H1 (cell line): ENCODE measurements at regions not wholly inside any gene's neighbourhood (a gene's known extent, or its start where the extent isn't known, plus 50 kb on each side); places are given as distances from the start of the nearest gene placed in this dataset.

Experiments used
- CTCF ChIA-PET: fragments of 300-600 bp; sonication (Branson Sonifier 250); formaldehyde crosslinking; loops from one replicate; lab custom pipeline; 2021; ENCODE audit not compliant: partially characterized antibody; lab: Charles Lee
- POLR2A ChIA-PET: fragments of 300-600 bp; sonication (Branson Sonifier 250); formaldehyde crosslinking; loops from one replicate; lab custom pipeline; 2021; ENCODE audit warnings: inconsistent platforms; ENCODE audit not compliant: partially characterized antibody; lab: Charles Lee
- DNase-seq, 2 experiments: peaks; one replicate each; pipeline versions ENCODE4 v3.0.0 to v3.0.0-alpha.2; 2010 to 2022; ENCODE audit warnings: low spot score in 2 of 2, low read depth in 1 of 2, mixed read lengths in 1 of 2
- FAIRE-seq: peaks from 2 replicates; lab custom pipeline; 2011; peaks lifted over from hg19 to GRCh38; lab: Jason Lieb, UNC
- H2AFZ ChIP-seq: 2 replicates; pipeline ENCODE4 v1.8.1; 2012; ENCODE audit warnings: low read length, inconsistent platforms
- H2AK5ac ChIP-seq: 2 replicates; pipeline ENCODE4 v1.6.1; 2013; ENCODE audit warnings: low read depth, low read length
- H2BK120ac ChIP-seq: replicated peaks from 2 replicates; pipeline ENCODE3; 2013; ENCODE audit warnings: low read depth, low read length, inconsistent platforms
- H2BK12ac ChIP-seq: 2 replicates; pipeline ENCODE4 v1.6.1; 2013; ENCODE audit warnings: low read depth, low read length
- H2BK15ac ChIP-seq: 2 replicates; pipeline ENCODE4 v1.6.1; 2013; ENCODE audit warnings: low read length
- H2BK20ac ChIP-seq: 2 replicates; pipeline ENCODE4 v1.6.1; 2013; ENCODE audit warnings: low read length
- H2BK5ac ChIP-seq: 2 replicates; pipeline ENCODE4 v1.6.1; 2013; ENCODE audit warnings: low read depth, low read length
- H3K14ac ChIP-seq: 2 replicates; pipeline ENCODE4 v1.6.1; 2013; ENCODE audit warnings: inconsistent platforms; ENCODE audit not compliant: insufficient read length
- H3K18ac ChIP-seq: 2 replicates; pipeline ENCODE4 v1.6.1; 2013; ENCODE audit warnings: low read length; ENCODE audit errors: extremely low read depth
- H3K23ac ChIP-seq: 2 replicates; pipeline ENCODE4 v1.6.1; 2013; ENCODE audit warnings: inconsistent platforms; ENCODE audit not compliant: insufficient read length
- H3K23me2 ChIP-seq: 2 replicates; pipeline ENCODE4 v1.6.1; 2013; ENCODE audit warnings: low read depth, low read length
- H3K27ac ChIP-seq: 2 replicates; pipeline ENCODE4 v1.6.1; 2011; ENCODE audit warnings: low read depth, low read length, inconsistent platforms
- H3K27me3 ChIP-seq, 4 experiments: replicated peaks in 1 of 4; 1 replicate in 1 of 4; 2 replicates in 3 of 4; pipeline versions ENCODE4 v1.6.1 to v1.8.1; 2011 to 2013; ENCODE audit warnings: low read length in 3 of 4, mild to moderate bottlenecking in 3 of 4, inconsistent platforms in 2 of 4, mixed read lengths in 2 of 4, moderate library complexity in 1 of 4; ENCODE audit not compliant: control insufficient read depth in 3 of 4, insufficient read depth in 3 of 4; ENCODE audit errors: extremely low read depth in 1 of 4
- H3K36me3 ChIP-seq, 4 experiments: 2 replicates each; pipeline versions ENCODE4 v1.6.1 to v1.8.1; 2011 to 2013; ENCODE audit warnings: mild to moderate bottlenecking in 4 of 4, low read length in 3 of 4, moderate library complexity in 2 of 4, control low read depth in 1 of 4, inconsistent platforms in 1 of 4; ENCODE audit not compliant: insufficient read depth in 4 of 4, control insufficient read depth in 2 of 4
- H3K4ac ChIP-seq: replicated peaks from 2 replicates; pipeline ENCODE3; 2013; ENCODE audit warnings: low read length, low read depth, mixed read lengths, inconsistent platforms; ENCODE audit not compliant: insufficient read length
- H3K4me1 ChIP-seq, 4 experiments: replicated peaks in 1 of 4; 1 replicate in 1 of 4; 2 replicates in 3 of 4; pipeline versions ENCODE4 v1.6.1 to v1.8.1; 2011 to 2013; ENCODE audit warnings: low read length in 3 of 4, inconsistent platforms in 2 of 4, mixed read lengths in 1 of 4; ENCODE audit not compliant: insufficient read depth in 4 of 4, control insufficient read depth in 3 of 4
- H3K4me2 ChIP-seq, 2 experiments: 2 replicates each; pipeline versions ENCODE4 v1.6.1 to v1.8.1; 2011 to 2013; ENCODE audit warnings: low read depth in 2 of 2, low read length in 2 of 2, control low read depth in 1 of 2, inconsistent platforms in 1 of 2, mild to moderate bottlenecking in 1 of 2; ENCODE audit not compliant: insufficient read depth in 1 of 2
- H3K4me3 ChIP-seq, 4 experiments: fragments of 200-600, 300-600 bp in 1 of 4; sonication (generic), shearing (Covaris generic), sonication (Bioruptor Twin) in 1 of 4; 2 replicates each; pipeline versions ENCODE4 v1.5.1 to v1.8.1; 2011 to 2016; ENCODE audit warnings: low read length in 4 of 4, low read depth in 3 of 4, control low read depth in 2 of 4, inconsistent platforms in 2 of 4, mild to moderate bottlenecking in 2 of 4, mixed read lengths in 1 of 4, moderate library complexity in 1 of 4; ENCODE audit not compliant: insufficient read depth in 2 of 4; ENCODE audit errors: extremely low read depth in 1 of 4
- H3K56ac ChIP-seq: replicated peaks from 2 replicates; pipeline ENCODE3; 2013; ENCODE audit warnings: low read depth, mild to moderate bottlenecking, mixed read lengths, low read length, inconsistent platforms; ENCODE audit not compliant: insufficient read length
- H3K79me1 ChIP-seq: 2 replicates; pipeline ENCODE4 v1.6.1; 2013; ENCODE audit warnings: low read depth, low read length, control low read depth
- H3K79me2 ChIP-seq, 2 experiments: 2 replicates each; pipeline versions ENCODE4 v1.6.1 to v1.8.1; 2012 to 2013; ENCODE audit warnings: low read length in 2 of 2, mild to moderate bottlenecking in 2 of 2, inconsistent platforms in 1 of 2; ENCODE audit not compliant: insufficient read depth in 2 of 2, control insufficient read depth in 1 of 2
- H3K9ac ChIP-seq, 4 experiments: replicated peaks in 1 of 4; 1 replicate in 1 of 4; 2 replicates in 3 of 4; pipeline versions ENCODE4 v1.6.1 to v1.8.1; 2011 to 2013; ENCODE audit warnings: low read depth in 3 of 4, low read length in 3 of 4, control low read depth in 2 of 4, mild to moderate bottlenecking in 2 of 4, moderate library complexity in 2 of 4, inconsistent platforms in 1 of 4; ENCODE audit errors: extremely low read depth in 1 of 4
- H3K9me3 ChIP-seq, 2 experiments: 2 replicates each; pipeline versions ENCODE4 v1.6.1 to v1.8.1; 2012 to 2013; ENCODE audit warnings: mild to moderate bottlenecking in 2 of 2, moderate library complexity in 2 of 2, control low read depth in 1 of 2, inconsistent platforms in 1 of 2, low read depth in 1 of 2, low read length in 1 of 2, mixed read lengths in 1 of 2; ENCODE audit not compliant: insufficient read depth in 2 of 2
- H4K20me1 ChIP-seq, 2 experiments: replicated peaks in 1 of 2; 2 replicates each; pipeline versions ENCODE3 to v1.8.1; 2011 to 2013; ENCODE audit warnings: inconsistent platforms in 2 of 2, low read length in 2 of 2, mild to moderate bottlenecking in 1 of 2; ENCODE audit not compliant: insufficient read depth in 2 of 2, control insufficient read depth in 1 of 2
- H4K5ac ChIP-seq: 2 replicates; pipeline ENCODE4 v1.6.1; 2013; ENCODE audit warnings: low read length, low read depth, mixed read lengths, inconsistent platforms; ENCODE audit not compliant: insufficient read length
- H4K8ac ChIP-seq: 2 replicates; pipeline ENCODE4 v1.8.0; 2013; ENCODE audit warnings: mild to moderate bottlenecking, moderate library complexity, low read length, inconsistent platforms; ENCODE audit not compliant: insufficient read depth; ENCODE audit errors: extremely low read depth
- H4K91ac ChIP-seq: replicated peaks from 2 replicates; pipeline ENCODE3; 2013; ENCODE audit warnings: low read length, mixed read lengths, inconsistent platforms; ENCODE audit not compliant: insufficient read length
- BCL11A ChIP-seq, 2 experiments: IDR thresholded peaks; one replicate each; pipeline ENCODE4 v1.6.1; 2011; ENCODE audit warnings: low read depth in 2 of 2, low read length in 2 of 2, mild to moderate bottlenecking in 2 of 2
- PHF8 ChIP-seq: fragments of 200-600 bp; sonication (generic); conservative IDR thresholded peaks from 2 replicates; pipeline ENCODE4 v1.7.1; 2012; ENCODE audit warnings: low read depth, mild to moderate bottlenecking, inconsistent platforms, low read length, moderate library complexity
- SAP30 ChIP-seq: fragments of 300-600 bp; sonication (generic); IDR thresholded peaks from 2 replicates; pipeline ENCODE4 v1.7.1; 2012; ENCODE audit warnings: low read length, moderate library complexity, mild to moderate bottlenecking, inconsistent platforms; ENCODE audit not compliant: insufficient read depth, insufficient replicate concordance
- WGBS, 2 experiments: shearing (Covaris generic) in 1 of 2; methylation state at CpG; one replicate each; pipeline versions ENCODE4 v1.1.6 to v1.1.7; 2013 to 2015; ENCODE audit warnings: low lambda C conversion rate in 2 of 2, mixed read lengths in 2 of 2, inconsistent platforms in 1 of 2, low coverage in 1 of 2, missing lambda C conversion rate in 1 of 2; ENCODE audit not compliant: insufficient replicate concordance in 2 of 2, insufficient coverage in 1 of 2, insufficient read length in 1 of 2; ENCODE audit errors: extremely low coverage in 1 of 2, missing lambda C conversion rate in 1 of 2; 5-methylcytosine and 5-hydroxymethylcytosine counted together

DNA sequence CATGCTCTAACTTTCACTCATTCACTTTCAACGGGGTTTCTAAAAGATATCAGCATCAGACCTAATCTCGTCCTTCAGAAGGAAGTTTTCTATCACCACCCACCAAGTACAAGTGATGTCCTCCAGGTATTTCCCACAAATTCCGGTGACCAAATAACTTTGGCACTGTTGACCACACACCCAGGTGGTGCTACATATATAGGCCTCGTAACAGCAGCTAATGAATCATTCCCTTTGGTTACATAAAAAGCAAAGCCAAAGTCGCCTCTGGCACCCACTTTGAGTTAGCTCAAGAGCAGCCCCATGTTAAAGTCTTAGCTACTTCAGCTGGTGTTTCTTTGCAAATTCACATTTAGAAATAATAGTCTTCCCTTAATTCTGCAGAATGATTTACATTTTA is 138.2 kb upstream of the OSR1 start:
- H3K9me3 ChIP-seq = no peaks in the 10 kb centered on the region
- no peak overlapping the region for H2BK120ac ChIP-seq
- no peak overlapping the region for H4K5ac ChIP-seq
- no peak overlapping the region for H3K27ac ChIP-seq
- no peaks in the 10 kb centered on the region for H3K79me2 ChIP-seq
- H4K8ac ChIP-seq = no peak overlapping the region
- H3K4ac ChIP-seq = no peak overlapping the region
- H2AFZ ChIP-seq = no peak overlapping the region
- no peak overlapping the region for H3K4me2 ChIP-seq
- no peak overlapping the region for H3K18ac ChIP-seq
- no peaks in the 10 kb centered on the region for H3K79me1 ChIP-seq
- H2BK20ac ChIP-seq = no peak overlapping the region
- no peaks in the 10 kb centered on the region for H4K20me1 ChIP-seq
- H3K23me2 ChIP-seq = no peaks in the 10 kb centered on the region
- POLR2A ChIA-PET = no interaction called here
- no peak for FAIRE-seq
- DNase-seq = no peak
- H3K9ac ChIP-seq = no peak overlapping the region
- H2AK5ac ChIP-seq = no peak overlapping the region
- no peak overlapping the region for H2BK15ac ChIP-seq
- H3K27me3 ChIP-seq = no peaks in the 10 kb centered on the region
- H3K56ac ChIP-seq = no peak overlapping the region
- H3K14ac ChIP-seq = no peak overlapping the region
- H2BK5ac ChIP-seq = no peak overlapping the region
- H3K4me3 ChIP-seq = no peak overlapping the region
- H3K36me3 ChIP-seq = no peaks in the 10 kb centered on the region
- no peak overlapping the region for H2BK12ac ChIP-seq
- CTCF ChIA-PET = interaction anchor here (0.6 to 0.9 kb wide), 2 partner anchors 170 to 1231 kb away, joined by 3 read pairs; no protein-coding TSS in a partner anchor
- H4K91ac ChIP-seq = no peak overlapping the region
- H3K4me1 ChIP-seq = no peaks in the 10 kb centered on the region
- H3K23ac ChIP-seq = no peak overlapping the region
- TF ChIP-seq SAP30 (no peak), BCL11A (IDR thresholded peaks at IDR 0.05; ENCODE audit: low read depth in 2 of 2, low read length in 2 of 2) (no peak), PHF8 (no peak)
- 100% methylated on average over 5 of the region's 5 CpGs; no CpG with 5 or more reads in 1 of the 2 experiments for WGBS, 2 experiments
